AG20443 (cell line): ENCODE measurements at regions not wholly inside any gene's neighbourhood (a gene's known extent, or its start where the extent isn't known, plus 50 kb on each side); places are given as distances from the start of the nearest gene placed in this dataset.

Source experiments
- DNase-seq: peaks from one replicate; pipeline ENCODE4 v3.0.0; 2012; ENCODE audit warnings: low spot score, mixed read lengths

DNA sequence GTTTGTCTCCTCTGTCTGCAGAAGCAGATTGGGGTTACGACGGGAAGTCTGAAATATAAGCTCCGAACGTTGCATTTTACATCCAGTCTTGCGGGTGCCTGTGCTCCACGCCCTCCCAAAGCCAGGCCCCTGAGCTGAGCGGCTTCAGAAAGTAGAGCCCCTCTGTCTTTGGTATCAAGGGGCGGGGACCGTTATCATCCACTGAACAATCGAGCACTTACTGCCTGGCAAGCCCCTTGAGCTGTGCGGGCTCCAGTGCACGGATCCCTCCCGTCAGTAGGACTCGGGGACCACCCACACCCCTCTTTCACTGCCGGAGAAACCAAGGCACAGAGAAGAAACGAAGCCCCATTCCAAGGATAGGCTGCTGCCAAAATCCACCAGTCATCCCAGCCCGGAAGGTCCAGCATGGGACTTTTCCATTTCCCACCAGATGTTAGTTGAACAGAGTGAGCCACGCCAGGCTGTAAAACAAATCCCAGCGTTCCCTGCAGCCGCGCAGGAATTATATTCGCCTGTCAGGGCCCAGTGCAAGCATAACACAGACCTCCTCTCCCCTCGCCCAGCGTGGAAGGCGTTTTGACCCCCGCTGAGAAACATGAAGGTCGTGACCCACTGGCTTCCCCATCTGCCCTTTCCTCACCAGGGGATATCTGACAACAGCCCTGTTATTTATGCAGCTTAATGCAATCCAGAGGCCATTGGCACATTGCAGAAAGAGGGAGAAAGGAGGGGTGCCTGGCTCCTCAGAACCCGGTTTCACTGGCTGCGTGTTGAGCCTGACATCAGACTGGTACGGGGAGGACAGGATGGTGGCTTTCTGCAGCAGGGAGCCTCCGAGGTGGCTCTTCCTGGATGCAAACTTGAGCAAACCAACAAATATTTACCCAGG is 212.2 kb upstream of the FOXF1 start:
- peak; percentile 49 for DNase-seq

DNA sequence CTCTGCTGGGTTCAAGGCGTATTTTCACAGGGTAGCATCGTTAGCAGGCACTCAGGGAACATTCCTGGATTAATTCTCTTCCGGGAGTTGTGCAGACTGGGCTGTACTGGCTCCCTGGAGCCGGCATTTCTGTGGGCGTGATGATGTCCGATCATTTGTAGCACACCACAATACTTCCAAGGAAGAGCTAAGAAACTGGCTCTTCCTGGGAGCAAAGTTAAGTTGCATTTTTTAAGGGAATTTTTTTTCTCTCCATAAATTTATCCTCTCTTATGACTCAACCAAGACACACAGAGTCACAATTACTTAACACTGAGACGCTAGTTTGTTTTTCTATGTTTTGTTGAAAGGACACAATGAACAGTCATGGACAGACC is 211.6 kb upstream of the FOXF1 start:
- DNase-seq: peak; percentile 41

- no peak for DNase-seq
These were observed 210.3 kb upstream of the FOXF1 start for GRCh38 chr16:86299882-86300610.

DNA sequence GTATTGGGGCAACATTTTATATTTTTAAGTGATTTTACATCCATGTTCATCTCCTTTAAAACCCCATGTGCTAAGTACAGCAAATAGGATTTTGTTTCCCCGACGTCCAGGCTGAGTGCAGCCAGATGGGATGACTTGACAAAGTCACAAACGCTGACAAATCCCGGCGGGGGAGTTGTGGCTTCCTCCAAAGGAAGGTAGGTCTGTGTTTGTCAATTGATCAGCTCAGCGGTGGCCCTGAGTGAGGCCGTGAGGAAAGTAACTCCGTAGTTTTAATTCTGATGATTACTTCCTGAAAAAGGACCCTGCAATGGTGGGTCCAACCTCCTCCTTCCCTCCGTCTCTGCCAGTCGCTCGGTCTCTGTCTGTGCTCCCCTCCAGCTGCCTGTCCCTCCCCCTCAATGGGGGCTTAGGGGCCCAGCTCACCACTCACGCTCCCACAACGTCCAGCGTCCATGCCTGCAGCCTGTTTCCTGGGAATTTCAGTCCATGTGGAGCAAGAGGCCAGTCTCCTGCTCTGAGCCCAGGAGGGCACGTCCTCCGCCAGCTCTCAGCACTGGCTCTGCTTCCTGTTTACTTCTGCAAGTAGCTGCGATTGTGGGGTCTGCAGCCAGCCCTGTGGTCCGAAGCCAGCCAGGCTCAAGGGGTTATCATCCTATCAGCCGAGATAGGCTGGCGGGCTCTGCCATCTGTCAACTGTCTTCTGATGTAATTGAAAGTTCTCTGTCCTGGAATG is 209.4 kb upstream of the FOXF1 start:
- DNase-seq: no peak

GRCh38 chr16:86302421-86303109 is 207.8 kb upstream of the FOXF1 start:
- no peak for DNase-seq

DNA sequence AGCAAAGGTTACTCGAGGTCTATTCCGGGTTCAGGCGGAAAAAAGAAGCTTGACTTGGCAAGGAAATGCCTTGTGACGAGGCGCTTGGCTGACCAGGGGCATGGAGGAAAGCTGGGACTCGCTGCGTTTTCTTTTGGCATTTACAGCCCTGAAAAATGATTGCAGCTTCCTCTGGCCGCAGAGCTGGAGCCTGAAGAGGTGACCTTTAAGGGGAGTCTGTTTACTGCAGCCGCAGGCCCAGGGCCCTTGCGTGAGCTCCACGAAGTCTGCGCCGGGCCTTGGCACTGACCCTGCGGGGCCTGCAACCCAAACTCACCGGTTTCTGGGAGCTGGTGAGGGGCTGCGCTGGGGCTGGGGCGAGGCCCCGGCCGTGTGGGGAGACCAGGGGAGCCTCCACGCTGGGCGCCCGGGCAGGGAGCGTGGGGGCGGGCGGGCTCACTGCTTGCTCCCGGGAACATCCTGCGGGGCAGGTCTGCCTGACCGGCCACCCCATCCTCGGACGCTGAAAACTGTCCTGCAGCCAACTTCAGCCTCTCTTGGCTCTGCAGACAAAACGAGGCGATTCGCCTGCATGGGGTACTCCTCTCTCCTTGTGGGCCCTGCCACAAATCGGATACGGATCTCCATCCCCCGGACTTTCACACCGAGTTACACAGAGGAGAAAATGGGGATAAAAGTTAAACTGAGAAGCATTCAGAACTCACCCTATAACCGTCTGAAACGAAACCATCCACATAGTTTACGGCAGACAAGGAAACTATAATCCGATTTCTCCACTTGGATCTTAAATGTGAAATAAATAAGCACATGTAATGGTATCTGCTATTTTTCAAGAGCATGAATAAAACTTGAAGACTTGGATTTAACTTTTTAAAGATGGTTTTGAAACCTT is 206.3 kb upstream of the FOXF1 start:
- DNase-seq: no peak

GRCh38 chr16:86304868-86305267 is 205.5 kb upstream of the FOXF1 start:
- DNase-seq: no peak

GRCh38 chr16:86305440-86305839 is 204.9 kb upstream of the FOXF1 start:
- no peak for DNase-seq

- DNase-seq: no peak
These were observed 204.2 kb upstream of the FOXF1 start for GRCh38 chr16:86306011-86306644.

DNA sequence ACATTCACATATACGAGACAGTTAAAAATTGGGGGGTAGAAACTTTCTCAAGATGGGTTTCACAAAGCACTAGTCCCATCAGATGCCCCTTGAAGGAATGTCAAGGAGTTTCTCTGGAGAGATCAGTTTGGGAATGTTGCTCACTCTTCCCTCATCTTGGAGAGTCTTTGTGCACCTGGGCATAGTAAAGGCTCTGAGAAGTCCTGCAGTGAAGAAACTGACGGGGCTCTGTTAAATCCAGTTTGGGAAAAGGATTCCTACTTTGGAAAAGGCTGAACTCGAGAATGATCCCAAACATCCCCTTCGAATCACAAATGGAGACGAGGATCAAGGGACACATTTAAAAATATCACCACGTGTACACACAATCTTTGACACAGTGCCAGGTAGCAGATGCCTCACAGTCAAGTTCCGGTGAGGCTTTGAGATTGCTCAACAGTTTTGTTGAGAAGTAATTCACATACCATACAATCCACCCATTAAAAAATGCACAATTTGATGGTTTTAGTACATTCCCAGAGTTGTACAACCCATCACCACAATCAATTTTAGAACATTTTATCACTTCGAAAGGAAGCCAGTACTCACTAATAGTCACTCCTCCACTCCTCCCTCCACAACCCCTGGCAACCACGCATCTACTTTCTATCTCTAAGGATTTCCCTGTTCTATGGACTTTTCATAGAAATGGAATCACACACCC is 203.4 kb upstream of the FOXF1 start:
- no peak for DNase-seq

GRCh38 chr16:86307514-86307903 is 202.8 kb upstream of the FOXF1 start:
- no peak for DNase-seq

- DNase-seq: no peak
These were observed 201.8 kb upstream of the FOXF1 start for GRCh38 chr16:86308514-86308913.

DNA sequence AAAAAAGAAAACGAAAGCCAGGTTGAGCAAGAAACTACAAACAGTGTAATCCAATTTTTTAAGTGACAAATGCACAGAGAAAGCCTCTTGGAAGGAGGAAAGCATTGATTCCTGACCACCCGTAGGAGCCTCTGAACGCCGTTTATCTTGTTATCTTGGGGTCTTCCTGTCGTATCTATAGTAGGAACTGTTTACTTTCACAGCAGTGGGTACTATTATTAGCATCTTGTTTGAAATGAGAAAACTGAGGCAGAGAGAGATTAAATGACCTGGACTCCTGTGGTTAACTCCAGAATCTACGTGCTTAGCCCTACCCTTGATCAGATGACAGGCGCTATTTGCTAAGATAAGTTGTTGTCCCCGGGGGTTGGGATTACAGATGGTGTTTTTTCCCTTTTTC is 196.7 kb upstream of the FOXF1 start:
- DNase-seq: no peak

GRCh38 chr16:86314402-86315025 is 195.8 kb upstream of the FOXF1 start:
- no peak for DNase-seq

- DNase-seq: no peak
These were observed 193.1 kb upstream of the FOXF1 start for GRCh38 chr16:86316967-86317812.

DNA sequence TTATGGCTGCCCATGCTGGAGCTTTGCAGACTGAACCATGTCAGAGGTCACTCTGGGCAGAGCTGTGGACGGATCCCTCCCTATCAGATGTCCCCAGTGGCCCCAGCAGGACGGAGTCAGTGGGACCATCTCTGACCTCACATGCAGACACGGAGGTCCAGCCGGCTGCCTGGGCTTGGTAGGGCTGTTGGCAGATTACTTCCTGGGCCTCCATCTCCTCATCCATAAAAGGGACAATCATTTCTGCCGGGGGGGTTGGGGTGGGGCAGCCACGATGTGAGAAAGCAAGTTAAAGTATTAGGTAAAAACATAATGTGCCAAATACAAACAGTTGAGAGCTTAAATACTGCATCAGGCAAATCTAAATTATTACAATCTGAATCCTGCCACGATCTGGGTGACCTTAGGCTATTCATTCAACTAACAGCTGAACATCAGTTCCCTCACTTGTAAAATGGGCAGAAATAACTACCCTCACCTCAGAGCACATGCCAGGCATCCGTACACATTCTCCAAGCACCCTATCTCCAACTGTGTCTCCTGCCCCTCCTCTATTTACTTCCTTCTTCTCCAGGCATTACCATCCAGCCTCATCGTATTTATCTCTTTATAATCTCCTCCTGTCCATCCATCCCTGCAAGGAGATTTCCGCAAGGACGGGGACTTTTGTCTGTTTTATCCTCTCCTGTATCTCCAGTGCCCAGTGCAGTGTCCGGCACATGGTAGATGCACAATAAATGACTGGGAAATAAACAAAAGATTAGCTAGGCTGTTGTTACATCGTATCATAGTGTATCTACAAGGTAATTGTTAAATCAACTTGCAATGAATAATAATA is 192.3 kb upstream of the FOXF1 start:
- DNase-seq: no peak

DNA sequence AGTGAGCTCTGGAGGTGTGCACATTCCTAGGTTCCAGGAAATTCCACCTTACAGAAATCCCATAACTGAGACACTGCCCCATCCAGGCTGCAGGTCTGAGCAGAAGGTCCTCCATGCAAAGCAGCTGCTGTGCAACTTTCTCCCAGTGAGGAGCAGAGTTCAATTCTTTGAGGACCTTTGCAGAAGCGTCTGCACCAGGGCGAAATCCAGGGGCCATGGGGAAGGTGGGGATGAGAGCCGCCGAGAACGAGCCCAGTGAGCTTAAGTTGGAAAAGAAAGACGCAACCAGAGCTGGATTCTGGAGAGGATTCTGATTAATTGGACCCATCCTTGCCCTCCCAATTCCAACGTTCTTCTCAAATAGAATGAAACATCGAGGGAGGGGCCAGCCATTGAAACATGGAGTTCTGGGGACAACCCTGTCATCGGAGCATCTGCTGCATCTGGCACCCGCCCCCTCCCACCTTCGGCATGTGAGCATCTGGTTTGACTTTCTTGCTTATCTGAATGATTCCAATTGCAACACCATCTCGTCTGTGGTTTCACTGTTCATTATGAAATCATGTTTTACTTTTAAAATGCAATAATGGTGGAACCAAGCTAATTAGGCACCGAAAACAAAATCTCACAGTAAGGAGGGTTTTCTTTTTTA is 190.6 kb upstream of the FOXF1 start:
- DNase-seq: no peak
